Uterus (tissue), 2 donors: ENCODE measurements at regions not wholly inside any gene's neighbourhood (a gene's known extent, or its start where the extent isn't known, plus 50 kb on each side); places are given as distances from the start of the nearest gene placed in this dataset.
"Not testable (repeated sequence)": the region's sequence is repeated elsewhere in the genome, so short reads cannot be mapped to it uniquely, and the experiment has no call there.

ENCODE experiments used
- CTCF ChIP-seq, 4 experiments: fragments of 200-600 bp in 2 of 4; fragments of 450-650 bp in 2 of 4; sonication (generic) in 2 of 4; IDR thresholded peaks; one replicate each; pipeline ENCODE4 v1.5.1; 2016 to 2019; ENCODE audit warnings: antibody characterized with exemption in 4 of 4, mild to moderate bottlenecking in 2 of 4, moderate library complexity in 1 of 4
- POLR2A ChIP-seq, 2 donors: fragments of 450-650 bp; IDR thresholded peaks; one replicate each; pipeline ENCODE4 v1.6.1; 2016; ENCODE audit warnings: antibody characterized with exemption in 2 of 2, mild to moderate bottlenecking in 1 of 2, moderate library complexity in 1 of 2

GRCh38 chr4:59724286-59724685 is 1475.8 kb upstream of the ADGRL3 start:
- TF ChIP-seq CTCF, POLR2A (IDR thresholded peaks at IDR 0.05): not testable (repeated sequence)
